ENCODE measurements at regions not wholly inside any gene's neighbourhood (a gene's known extent, or its start where the extent isn't known, plus 50 kb on each side); places are given as distances from the start of the nearest gene placed in this dataset.

DNA sequence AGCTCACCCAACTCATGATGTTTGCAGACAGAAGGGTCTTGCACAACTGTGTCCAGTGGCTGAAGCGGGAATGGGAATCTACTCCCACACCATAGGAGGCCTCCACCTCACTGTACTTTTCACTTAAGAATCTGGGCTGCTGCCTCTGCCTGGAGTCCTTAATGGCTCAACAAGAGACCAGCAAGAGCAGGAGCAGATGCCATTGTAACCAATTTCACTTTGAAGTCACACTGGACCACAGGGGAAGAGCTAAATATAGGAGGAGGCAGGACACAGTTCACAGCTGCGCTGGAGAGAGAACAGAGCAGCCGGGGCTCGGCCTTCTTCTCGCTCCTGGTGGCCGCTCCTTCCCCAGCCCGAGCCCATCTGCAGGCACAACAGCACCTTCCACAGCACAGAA is 120.4 kb downstream of the SIPA1L2 start:
- in situ Hi-C loops (cut with HindIII; ENCODE audit: low pct_ligation_motif_present, low sequenced_read_pairs): no loop called here
- DNase-seq: no peak
- H3K4me3 ChIP-seq (ENCODE audit: low read depth, low read length): no peak overlapping the region
- TF ChIP-seq, protein P1, sequence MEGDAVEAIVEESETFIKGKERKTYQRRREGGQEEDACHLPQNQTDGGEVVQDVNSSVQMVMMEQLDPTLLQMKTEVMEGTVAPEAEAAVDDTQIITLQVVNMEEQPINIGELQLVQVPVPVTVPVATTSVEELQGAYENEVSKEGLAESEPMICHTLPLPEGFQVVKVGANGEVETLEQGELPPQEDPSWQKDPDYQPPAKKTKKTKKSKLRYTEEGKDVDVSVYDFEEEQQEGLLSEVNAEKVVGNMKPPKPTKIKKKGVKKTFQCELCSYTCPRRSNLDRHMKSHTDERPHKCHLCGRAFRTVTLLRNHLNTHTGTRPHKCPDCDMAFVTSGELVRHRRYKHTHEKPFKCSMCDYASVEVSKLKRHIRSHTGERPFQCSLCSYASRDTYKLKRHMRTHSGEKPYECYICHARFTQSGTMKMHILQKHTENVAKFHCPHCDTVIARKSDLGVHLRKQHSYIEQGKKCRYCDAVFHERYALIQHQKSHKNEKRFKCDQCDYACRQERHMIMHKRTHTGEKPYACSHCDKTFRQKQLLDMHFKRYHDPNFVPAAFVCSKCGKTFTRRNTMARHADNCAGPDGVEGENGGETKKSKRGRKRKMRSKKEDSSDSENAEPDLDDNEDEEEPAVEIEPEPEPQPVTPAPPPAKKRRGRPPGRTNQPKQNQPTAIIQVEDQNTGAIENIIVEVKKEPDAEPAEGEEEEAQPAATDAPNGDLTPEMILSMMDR (IDR thresholded peaks at IDR 0.05; ENCODE audit: low read depth, low read length, missing control alignments): no peak
- H3K36me3 ChIP-seq (replicated peaks): no peaks in the 10 kb centered on the region
- H3K27me3 ChIP-seq (replicated peaks): no peaks in the 10 kb centered on the region
- H3K27ac ChIP-seq: no peak overlapping the region

DNA sequence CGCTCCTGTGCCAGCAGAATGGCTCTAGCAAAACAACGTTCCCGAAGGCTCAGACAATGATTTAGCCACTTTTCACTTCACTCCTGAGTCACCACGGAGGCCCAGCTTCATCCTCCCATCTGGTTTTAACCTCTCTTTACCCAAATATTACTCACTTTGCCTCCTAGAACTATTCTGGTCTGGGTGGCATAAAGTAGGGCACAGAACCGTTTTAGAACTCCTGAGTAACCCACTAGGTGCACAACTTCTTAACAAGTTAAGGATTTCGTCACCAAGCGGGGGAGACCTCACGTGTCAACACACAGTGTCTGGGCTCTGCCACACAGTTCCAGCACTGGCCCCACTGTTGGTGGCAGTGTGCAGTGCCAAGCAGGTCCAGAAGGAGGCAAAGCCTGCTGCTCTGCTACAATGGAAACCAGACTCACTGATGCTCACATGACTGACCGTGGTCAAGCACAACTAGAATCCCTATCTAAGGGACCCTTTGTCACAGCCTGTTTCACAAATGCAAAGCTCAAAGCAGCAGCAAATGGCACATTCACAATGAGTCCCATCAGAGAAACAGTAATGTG is 121.7 kb downstream of the SIPA1L2 start:
- DNase-seq: no peak
- in situ Hi-C loops (cut with HindIII; ENCODE audit: low pct_ligation_motif_present, low sequenced_read_pairs): no loop called here
- no peak overlapping the region for H3K4me3 ChIP-seq (ENCODE audit: low read depth, low read length)
- H3K27me3 ChIP-seq (replicated peaks): no peaks in the 10 kb centered on the region
- TF ChIP-seq, protein P1 (IDR thresholded peaks at IDR 0.05; ENCODE audit: low read depth, low read length, missing control alignments): peak; percentile 41
- H3K27ac ChIP-seq: no peak overlapping the region
- no peaks in the 10 kb centered on the region for H3K36me3 ChIP-seq (replicated peaks)

DNA sequence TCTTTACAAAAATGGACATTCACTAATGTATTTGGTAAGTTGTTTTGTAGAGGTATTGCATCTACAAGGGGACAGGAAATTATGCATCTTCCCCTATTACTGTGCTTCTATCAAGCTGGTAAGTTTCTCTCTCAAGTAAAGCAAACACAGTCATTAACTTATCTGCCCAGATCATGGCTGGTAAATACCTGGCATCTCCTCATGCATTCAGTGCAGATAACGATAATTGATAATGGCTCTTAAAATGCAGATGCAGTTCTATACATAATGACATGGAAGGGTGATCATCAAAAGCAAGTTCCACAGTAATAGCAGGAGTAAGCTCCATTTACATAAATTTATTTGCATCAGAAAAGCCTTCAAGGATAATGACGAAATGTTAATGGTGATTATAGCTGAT is 122.4 kb downstream of the SIPA1L2 start:
- H3K4me3 ChIP-seq (ENCODE audit: low read depth, low read length): no peak overlapping the region
- TF ChIP-seq, protein P1 (IDR thresholded peaks at IDR 0.05; ENCODE audit: low read depth, low read length, missing control alignments): no peak
- no peaks in the 10 kb centered on the region for H3K27me3 ChIP-seq (replicated peaks)
- no peak for DNase-seq
- H3K27ac ChIP-seq: no peak overlapping the region
- H3K36me3 ChIP-seq (replicated peaks): no peaks in the 10 kb centered on the region
- in situ Hi-C loops (cut with HindIII; ENCODE audit: low pct_ligation_motif_present, low sequenced_read_pairs): no loop called here

DNA sequence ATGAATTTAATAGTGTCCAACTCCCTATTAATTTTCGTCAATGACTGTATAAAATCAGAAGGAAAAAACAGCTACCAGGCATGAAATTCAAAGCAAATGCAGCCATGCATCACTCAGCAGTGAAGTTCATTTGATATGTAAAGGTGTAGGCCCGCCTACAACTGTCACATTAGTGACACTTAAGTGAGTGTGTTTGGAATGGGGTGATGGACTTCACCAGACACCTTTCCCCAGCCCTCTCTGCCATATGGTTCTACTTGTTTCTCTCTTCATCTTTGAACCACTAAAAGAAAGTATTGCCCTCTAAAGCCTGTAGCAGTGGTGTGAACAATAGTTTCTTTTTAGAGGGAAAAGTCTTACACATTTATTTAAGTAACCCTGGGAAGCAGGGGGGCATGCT is 124.0 kb downstream of the SIPA1L2 start:
- Histone ChIP-seq H3K27me3 (replicated peaks) (no peaks in the 10 kb centered on the region), H3K4me3 (ENCODE audit: low read depth, low read length) (no peak overlapping the region), H3K27ac (no peak overlapping the region), H3K36me3 (replicated peaks) (no peaks in the 10 kb centered on the region)
- in situ Hi-C loops (cut with HindIII; ENCODE audit: low pct_ligation_motif_present, low sequenced_read_pairs): no loop called here
- TF ChIP-seq, protein P1 (IDR thresholded peaks at IDR 0.05; ENCODE audit: low read depth, low read length, missing control alignments): no peak
- no peak for DNase-seq

DNA sequence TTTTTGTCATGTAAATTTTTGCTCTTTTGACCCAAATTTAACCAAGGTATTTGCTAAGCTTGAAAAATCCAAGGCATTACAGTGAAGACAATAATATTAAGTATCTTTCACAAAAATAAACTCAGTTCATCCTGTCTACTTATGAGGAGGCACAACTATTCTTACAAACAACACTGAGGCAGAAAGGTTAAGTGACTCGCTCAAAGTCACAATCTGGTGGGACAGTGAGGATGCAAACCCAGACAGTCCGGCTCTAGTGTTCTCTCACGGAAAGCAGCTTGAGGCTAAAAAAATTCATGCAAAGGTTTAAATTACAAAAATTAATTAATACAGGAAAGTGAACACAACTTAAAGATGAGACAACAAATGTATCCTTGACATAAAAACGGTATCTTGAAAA is 125.3 kb downstream of the SIPA1L2 start:
- no peak overlapping the region for H3K27ac ChIP-seq
- DNase-seq: no peak
- H3K36me3 ChIP-seq (replicated peaks): no peaks in the 10 kb centered on the region
- TF ChIP-seq, protein P1 (IDR thresholded peaks at IDR 0.05; ENCODE audit: low read depth, low read length, missing control alignments): no peak
- in situ Hi-C loops (cut with HindIII; ENCODE audit: low pct_ligation_motif_present, low sequenced_read_pairs): no loop called here
- H3K4me3 ChIP-seq (ENCODE audit: low read depth, low read length): no peak overlapping the region
- H3K27me3 ChIP-seq (replicated peaks): no peaks in the 10 kb centered on the region

DNA sequence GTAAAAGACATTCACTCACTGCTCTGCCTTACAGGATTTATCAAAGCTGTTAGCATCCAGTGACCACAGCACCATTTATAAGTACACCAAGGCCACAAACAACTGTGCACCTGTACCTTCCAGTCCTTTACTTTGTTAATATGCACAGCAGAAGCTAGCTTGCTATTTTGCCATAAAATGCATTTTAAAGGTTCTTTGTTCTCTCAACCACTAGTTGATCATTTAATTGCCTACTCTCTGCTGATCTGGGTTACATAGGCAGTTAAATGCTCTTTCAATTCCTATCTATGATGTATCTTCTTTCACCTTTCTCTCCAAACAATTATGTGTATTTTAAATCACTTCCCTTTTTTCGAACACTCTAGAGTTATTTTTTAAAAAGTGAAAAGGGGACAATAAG is 126.4 kb downstream of the SIPA1L2 start:
- Histone ChIP-seq H3K36me3 (replicated peaks) (no peaks in the 10 kb centered on the region), H3K4me3 (ENCODE audit: low read depth, low read length) (no peak overlapping the region), H3K27ac (no peak overlapping the region), H3K27me3 (replicated peaks) (no peaks in the 10 kb centered on the region)
- in situ Hi-C loops (cut with HindIII; ENCODE audit: low pct_ligation_motif_present, low sequenced_read_pairs): no loop called here
- no peak for DNase-seq
- TF ChIP-seq, protein P1 (IDR thresholded peaks at IDR 0.05; ENCODE audit: low read depth, low read length, missing control alignments): no peak
